GM13977 (cell line): ENCODE measurements at regions not wholly inside any gene's neighbourhood (a gene's known extent, or its start where the extent isn't known, plus 50 kb on each side); places are given as distances from the start of the nearest gene placed in this dataset.
"Not testable (repeated sequence)": the region's sequence is repeated elsewhere in the genome, so short reads cannot be mapped to it uniquely, and the experiment has no call there.

Source experiments
- DNase-seq: peaks from one replicate; pipeline ENCODE4 v3.0.0; 2012; ENCODE audit warnings: low spot score
- in situ Hi-C: fragments of 300-500 bp; cut with MboI; formaldehyde crosslinking; loops from one replicate; pipeline ENCODE4 v1.12.0; 2022; ENCODE audit warnings: low sequenced_read_pairs, low pct_unique_long_range_greater_than_20kb, mixed read lengths, inconsistent platforms; ENCODE audit not compliant: unreplicated experiment
- TF ChIP-seq, protein P1 (sequence below): IDR thresholded peaks from 2 replicates; pipeline ENCODE4 v1.5.1; 2012; ENCODE audit warnings: mild to moderate bottlenecking, control low read depth; ENCODE audit not compliant: insufficient read depth; ENCODE audit errors: extremely low read depth, missing control alignments

DNA sequence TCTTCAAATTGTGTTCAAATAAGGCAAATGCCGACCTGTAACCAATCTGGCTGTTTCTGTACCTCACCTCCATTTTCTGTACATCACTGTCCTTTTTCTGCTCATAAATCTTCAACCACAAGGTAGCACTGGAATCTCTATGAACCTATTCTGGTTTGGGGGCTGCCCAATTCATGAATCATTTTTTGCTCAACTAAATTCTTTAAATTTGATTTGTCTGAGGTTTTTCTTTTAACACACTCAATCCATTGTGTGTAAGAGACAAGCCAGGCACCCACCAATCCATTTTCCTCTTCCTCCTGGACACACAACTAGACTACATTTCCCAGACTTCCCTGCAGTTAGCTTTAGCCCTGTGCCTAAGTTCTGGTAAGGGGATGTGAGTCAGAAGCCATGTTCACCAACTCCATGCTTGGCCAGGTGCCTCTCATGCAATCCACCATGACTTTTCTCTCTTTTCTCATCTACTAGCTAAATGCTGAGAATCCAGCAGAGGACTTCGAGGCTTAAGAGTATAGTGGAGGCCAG lies 193.2 kb upstream of the KLF3 start:
- TF ChIP-seq, protein P1, sequence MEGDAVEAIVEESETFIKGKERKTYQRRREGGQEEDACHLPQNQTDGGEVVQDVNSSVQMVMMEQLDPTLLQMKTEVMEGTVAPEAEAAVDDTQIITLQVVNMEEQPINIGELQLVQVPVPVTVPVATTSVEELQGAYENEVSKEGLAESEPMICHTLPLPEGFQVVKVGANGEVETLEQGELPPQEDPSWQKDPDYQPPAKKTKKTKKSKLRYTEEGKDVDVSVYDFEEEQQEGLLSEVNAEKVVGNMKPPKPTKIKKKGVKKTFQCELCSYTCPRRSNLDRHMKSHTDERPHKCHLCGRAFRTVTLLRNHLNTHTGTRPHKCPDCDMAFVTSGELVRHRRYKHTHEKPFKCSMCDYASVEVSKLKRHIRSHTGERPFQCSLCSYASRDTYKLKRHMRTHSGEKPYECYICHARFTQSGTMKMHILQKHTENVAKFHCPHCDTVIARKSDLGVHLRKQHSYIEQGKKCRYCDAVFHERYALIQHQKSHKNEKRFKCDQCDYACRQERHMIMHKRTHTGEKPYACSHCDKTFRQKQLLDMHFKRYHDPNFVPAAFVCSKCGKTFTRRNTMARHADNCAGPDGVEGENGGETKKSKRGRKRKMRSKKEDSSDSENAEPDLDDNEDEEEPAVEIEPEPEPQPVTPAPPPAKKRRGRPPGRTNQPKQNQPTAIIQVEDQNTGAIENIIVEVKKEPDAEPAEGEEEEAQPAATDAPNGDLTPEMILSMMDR, result no peak
- in situ Hi-C loops, result no loop called here
- DNase-seq, result no peak

DNA sequence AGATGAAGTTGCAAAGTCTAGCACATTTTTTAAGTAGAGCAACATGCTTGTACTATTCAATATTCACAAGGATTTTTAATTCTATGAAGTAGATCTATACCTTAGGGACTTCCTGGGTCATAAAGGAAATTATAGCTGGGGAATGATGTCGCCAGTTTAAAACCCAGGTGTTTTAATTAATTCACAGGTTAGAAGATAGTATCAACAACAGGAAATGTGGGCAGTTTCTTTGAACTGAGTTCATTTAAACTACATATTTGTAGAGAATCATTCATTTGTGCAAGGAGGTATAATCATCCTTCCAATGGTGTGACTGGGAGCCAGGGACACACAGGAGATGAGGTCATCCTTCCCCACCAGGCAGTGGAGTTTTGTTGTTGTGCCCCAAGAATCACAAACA lies 181.3 kb upstream of the KLF3 start:
- TF ChIP-seq, protein P1, result no peak
- in situ Hi-C loops, result no loop called here
- no peak for DNase-seq

DNA sequence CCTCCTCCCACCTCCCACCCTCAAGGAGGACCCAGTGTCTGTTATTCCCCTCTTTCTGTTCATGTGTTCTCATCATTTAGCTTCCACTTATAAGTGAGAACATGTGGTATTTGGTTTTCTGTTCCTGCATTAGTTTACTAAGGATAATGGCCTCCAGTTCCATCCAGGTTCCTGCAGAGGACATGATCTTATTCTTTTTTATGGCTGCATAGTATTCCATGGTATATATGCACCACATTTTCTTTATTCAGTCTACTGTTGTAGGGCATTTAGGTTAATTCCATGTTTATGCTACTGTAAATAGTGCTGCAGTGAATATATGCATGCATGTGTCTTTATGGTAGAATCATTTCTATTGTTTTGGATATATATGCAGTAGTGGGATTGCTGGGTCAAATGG lies 180.4 kb upstream of the KLF3 start:
- DNase-seq, in situ Hi-C loops: not testable (repeated sequence)

DNA sequence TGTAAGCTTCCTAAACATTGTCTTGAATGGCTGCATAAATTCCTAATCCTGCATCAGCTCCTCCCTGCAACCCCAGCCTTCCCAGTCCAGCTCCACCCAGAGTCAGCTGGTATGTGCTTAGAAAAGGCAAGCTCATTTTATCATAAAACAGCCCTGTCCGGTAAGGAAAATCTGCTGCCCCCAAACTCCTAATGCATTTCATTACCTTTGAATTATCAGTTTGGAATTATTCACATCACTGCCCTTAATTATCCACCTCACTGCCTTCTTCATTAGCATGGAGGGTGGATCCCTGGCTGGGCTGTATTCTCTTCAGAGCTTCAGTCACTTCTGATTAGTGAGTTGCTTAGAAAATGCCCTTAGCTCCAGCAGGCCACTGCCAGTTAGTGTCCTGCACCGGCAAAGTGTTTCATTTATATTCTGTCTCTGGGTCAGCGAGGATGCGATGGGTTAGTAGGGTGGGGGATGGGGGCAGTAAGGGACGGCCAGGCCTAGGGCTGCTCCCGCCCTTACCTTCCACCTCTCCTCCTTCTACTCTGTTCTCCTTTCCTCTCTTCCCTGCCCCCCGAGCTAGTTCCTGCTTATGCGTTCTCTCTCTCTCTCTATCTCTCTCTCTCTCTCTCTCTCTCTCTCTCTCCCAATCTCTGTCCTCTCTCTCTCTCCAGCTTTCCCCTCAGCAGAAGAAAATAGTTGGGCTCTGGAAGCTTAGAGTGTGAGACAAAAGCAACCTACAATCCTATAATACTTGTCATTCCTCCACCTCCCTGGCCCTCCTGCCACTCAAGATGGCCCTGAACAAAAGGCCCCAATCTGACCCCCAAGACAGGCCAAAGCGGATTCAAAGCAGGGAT lies 174.8 kb upstream of the KLF3 start:
- TF ChIP-seq, protein P1, result no peak
- in situ Hi-C loops, result no loop called here
- no peak for DNase-seq

DNA sequence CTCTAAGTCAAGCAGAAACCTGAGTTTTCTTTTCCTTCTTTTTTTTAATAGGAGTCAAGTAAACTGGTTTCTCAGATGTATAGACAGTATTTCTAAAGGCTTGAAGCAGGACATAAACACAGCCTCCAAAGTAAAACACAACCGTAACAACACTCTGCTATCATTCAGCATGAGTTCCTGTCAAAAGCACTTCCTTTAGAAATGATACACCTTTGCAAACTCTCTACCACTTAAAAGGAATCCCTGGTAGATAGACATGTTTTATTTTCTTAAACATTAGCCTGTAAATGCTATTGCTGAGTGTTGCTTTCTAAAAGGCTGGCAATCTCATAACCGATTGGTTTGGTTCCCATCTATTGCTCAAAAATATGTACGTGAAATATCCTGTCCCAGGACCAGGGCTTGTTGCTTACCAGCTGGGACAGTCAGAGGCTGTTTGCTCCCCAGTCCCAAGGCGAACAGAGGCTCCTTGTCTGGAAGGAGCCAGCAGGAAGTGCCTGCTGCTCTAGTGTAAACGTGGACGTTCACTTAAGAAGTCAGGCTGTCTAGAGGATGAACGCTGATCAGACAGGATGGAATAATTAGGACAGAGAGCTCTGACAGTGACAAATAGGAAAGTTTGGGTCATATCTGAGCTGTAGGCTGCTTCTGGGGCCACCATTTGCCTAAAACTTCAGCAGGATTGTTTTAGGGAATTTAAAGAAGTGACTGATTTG lies 173.9 kb upstream of the KLF3 start:
- TF ChIP-seq, protein P1, result no peak
- DNase-seq, result no peak
- in situ Hi-C loops, result no loop called here

DNA sequence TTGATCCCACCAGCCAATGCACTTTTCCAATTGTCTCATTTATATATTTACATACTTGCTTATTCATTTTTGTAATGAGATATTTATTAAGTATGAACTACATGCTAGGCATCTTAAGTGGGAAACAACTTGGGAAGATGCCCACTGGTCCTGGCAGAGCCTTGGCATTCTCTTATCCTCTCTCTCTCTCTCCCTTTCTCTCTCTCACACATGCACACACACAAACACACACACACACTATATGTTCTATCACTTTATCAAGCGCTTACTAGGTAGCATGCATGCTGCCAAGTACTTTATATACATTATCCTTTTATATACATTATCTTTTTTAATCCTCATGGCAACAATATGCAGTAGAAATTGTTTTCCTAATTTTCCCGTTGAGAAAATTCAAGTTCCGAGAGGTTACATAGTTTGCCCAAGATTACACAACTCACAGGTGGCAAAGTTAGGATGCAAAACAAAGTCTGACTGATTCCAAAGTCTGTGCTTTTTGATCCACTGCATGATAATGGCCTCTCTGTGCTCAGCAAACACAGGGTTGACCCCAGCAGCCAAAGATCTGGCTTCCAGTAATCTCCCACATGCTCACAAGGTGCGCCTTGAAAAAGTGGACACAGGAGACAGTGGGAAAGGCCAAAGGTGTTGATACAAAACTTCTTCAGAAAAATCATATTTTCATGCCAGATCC lies 173.1 kb upstream of the KLF3 start:
- in situ Hi-C loops, result no loop called here
- DNase-seq, result no peak
- TF ChIP-seq, protein P1, result no peak
